Ishikawa (cell line): ENCODE measurements at regions not wholly inside any gene's neighbourhood (a gene's known extent, or its start where the extent isn't known, plus 50 kb on each side); places are given as distances from the start of the nearest gene placed in this dataset.

ENCODE experiments used
- CEBPB ChIP-seq: IDR thresholded peaks from 2 replicates; pipeline ENCODE4 v1.6.1; 2012
- EP300 ChIP-seq: IDR thresholded peaks from 2 replicates; pipeline ENCODE4 v1.6.1; 2012; ENCODE audit warnings: borderline replicate concordance
- FOXM1 ChIP-seq: IDR thresholded peaks from 2 replicates; pipeline ENCODE4 v1.6.1; 2012; ENCODE audit warnings: low read depth, borderline replicate concordance
- NFIC ChIP-seq: IDR thresholded peaks from 2 replicates; pipeline ENCODE4 v1.6.1; 2012
- RAD21 ChIP-seq: IDR thresholded peaks from 2 replicates; pipeline ENCODE4 v1.6.1; 2012; ENCODE audit warnings: low read depth
- TAF1 ChIP-seq: IDR thresholded peaks from 2 replicates; pipeline ENCODE4 v1.6.1; 2012; ENCODE audit warnings: low read depth, mild to moderate bottlenecking
- TCF12 ChIP-seq: IDR thresholded peaks from 2 replicates; pipeline ENCODE4 v1.6.1; 2012; ENCODE audit warnings: low read depth
- YY1 ChIP-seq: IDR thresholded peaks from 2 replicates; pipeline ENCODE4 v1.6.1; 2012; ENCODE audit warnings: low read depth
- ZBTB7A ChIP-seq: IDR thresholded peaks from 2 replicates; pipeline ENCODE4 v1.6.1; 2012; ENCODE audit warnings: low read depth
- TF ChIP-seq, protein P1 (sequence below): IDR thresholded peaks from 2 replicates; pipeline ENCODE4 v1.6.1; 2012
- TF ChIP-seq, protein P2 (sequence below): IDR thresholded peaks from 2 replicates; pipeline ENCODE4 v1.6.1; 2012; ENCODE audit warnings: low read depth, mild to moderate bottlenecking
- TF ChIP-seq, protein P3 (sequence below): IDR thresholded peaks from 2 replicates; pipeline ENCODE4 v1.6.1; 2012

DNA sequence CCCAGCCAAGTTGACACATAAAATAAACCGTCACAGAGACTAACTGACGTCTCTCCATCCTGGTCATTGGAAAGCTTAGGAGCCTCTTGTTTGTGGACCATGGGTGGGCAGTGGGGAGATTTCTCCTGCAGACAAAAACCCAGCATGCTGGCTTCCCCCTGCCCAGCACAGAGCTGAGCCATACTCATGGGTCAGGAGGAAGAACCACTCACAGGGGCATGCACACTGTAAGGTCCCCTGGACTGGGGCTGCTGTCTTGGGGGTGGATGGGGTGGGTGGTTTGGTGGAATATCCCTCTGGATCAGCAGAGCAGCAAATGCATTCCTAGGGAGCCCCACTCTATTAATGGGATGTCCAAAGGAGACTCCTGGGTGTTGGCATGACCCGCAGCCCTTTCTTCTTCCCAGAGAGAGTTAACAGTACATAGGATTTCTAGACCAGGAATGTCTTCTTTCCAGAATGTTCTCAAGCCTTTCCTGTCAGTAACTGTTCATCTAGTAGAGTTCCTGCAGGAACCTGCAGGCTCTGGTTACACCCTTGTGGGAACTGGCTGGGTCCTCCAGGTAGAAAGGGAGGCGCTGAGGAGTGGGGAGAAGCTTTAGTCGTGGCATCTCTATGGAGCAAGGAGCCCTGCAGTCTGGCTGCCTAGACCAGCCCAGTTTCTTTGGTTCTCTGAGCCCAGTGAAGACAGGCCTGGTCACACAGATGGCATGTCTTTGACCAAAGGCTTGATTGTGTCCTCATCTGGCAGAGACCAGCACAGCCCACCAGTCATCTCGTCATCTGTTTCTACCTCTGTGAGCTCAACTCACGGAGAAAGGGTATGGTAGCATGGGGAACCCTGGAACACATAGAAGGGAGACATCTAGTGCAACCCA is 73.4 kb upstream of the PRR23C start:
- TF ChIP-seq FOXM1 (no peak), RAD21 (no peak), EP300 (no peak), CEBPB (no peak), ZBTB7A (no peak), YY1 (no peak), TCF12 (no peak), TAF1 (no peak), NFIC (no peak)
- TF ChIP-seq, protein P1, sequence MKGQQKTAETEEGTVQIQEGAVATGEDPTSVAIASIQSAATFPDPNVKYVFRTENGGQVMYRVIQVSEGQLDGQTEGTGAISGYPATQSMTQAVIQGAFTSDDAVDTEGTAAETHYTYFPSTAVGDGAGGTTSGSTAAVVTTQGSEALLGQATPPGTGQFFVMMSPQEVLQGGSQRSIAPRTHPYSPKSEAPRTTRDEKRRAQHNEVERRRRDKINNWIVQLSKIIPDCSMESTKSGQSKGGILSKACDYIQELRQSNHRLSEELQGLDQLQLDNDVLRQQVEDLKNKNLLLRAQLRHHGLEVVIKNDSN, result no peak
- TF ChIP-seq, protein P2, sequence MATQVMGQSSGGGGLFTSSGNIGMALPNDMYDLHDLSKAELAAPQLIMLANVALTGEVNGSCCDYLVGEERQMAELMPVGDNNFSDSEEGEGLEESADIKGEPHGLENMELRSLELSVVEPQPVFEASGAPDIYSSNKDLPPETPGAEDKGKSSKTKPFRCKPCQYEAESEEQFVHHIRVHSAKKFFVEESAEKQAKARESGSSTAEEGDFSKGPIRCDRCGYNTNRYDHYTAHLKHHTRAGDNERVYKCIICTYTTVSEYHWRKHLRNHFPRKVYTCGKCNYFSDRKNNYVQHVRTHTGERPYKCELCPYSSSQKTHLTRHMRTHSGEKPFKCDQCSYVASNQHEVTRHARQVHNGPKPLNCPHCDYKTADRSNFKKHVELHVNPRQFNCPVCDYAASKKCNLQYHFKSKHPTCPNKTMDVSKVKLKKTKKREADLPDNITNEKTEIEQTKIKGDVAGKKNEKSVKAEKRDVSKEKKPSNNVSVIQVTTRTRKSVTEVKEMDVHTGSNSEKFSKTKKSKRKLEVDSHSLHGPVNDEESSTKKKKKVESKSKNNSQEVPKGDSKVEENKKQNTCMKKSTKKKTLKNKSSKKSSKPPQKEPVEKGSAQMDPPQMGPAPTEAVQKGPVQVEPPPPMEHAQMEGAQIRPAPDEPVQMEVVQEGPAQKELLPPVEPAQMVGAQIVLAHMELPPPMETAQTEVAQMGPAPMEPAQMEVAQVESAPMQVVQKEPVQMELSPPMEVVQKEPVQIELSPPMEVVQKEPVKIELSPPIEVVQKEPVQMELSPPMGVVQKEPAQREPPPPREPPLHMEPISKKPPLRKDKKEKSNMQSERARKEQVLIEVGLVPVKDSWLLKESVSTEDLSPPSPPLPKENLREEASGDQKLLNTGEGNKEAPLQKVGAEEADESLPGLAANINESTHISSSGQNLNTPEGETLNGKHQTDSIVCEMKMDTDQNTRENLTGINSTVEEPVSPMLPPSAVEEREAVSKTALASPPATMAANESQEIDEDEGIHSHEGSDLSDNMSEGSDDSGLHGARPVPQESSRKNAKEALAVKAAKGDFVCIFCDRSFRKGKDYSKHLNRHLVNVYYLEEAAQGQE, result no peak
- TF ChIP-seq, protein P3, sequence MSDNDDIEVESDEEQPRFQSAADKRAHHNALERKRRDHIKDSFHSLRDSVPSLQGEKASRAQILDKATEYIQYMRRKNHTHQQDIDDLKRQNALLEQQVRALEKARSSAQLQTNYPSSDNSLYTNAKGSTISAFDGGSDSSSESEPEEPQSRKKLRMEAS, result no peak
